ENCODE measurements at regions not wholly inside any gene's neighbourhood (a gene's known extent, or its start where the extent isn't known, plus 50 kb on each side); places are given as distances from the start of the nearest gene placed in this dataset.

DNA sequence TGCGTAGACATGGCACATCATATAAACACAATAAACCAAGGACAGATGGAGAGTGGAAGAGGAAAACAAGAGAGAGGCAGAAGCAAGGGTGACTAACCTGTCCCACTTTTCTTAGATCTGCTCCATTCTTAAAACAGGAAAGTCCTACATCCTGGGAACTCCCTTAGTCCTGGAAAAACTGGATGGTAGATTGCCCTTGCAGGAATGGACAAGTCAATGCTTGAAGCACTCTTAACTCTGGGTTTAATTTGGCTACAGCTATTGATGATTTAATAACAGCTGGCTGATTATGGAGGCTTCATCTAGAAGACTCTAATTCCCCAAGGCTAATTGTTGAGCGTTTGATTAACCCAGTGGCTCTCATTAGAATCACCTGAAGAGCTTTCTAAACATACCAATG is 258.8 kb downstream of the MIAT start:
- H3K4me3 ChIP-seq (ENCODE audit: low read length in 2 of 2), result no peak overlapping the region
- H2BK120ac ChIP-seq (ENCODE audit: low read depth, low read length), result no peak overlapping the region
- H2AK5ac ChIP-seq (ENCODE audit: low read depth, low read length), result no peak overlapping the region
- H2BK12ac ChIP-seq (ENCODE audit: low read length), result no peak overlapping the region
- no peak overlapping the region for H4K91ac ChIP-seq (ENCODE audit: low read depth, low read length, poor library complexity)
- no CpG with 5 or more reads among the region's 2 CpGs for WGBS, 2 donors (ENCODE audit: extremely low coverage in 2 of 2, insufficient read length in 2 of 2, insufficient replicate concordance in 1 of 2)
- no peak overlapping the region for H2BK5ac ChIP-seq (ENCODE audit: low read length)
- peaks cover 0 to 12% (median 0%) of the 10 kb centered on the region in 3 experiments for H3K27me3 ChIP-seq (ENCODE audit: control insufficient read depth in 3 of 3, insufficient read depth in 3 of 3, low read depth in 1 of 3, low read length in 3 of 3)
- H4K8ac ChIP-seq (ENCODE audit: low read depth, low read length), result no peak overlapping the region
- H3K4ac ChIP-seq (ENCODE audit: low read length), result no peak overlapping the region
- H3K18ac ChIP-seq (ENCODE audit: low read length), result no peak overlapping the region
- H3K4me2 ChIP-seq (ENCODE audit: insufficient read depth, low read length, poor library complexity, severe bottlenecking), result no peak overlapping the region
- DNase-seq (ENCODE audit: low spot score), result no peak
- no peaks in the 10 kb centered on the region for H3K36me3 ChIP-seq (replicated peaks in 1 of 2; ENCODE audit: control insufficient read depth in 2 of 2, insufficient read depth in 2 of 2, low read length in 2 of 2)
- H3K79me1 ChIP-seq (ENCODE audit: low read depth, low read length), result no peaks in the 10 kb centered on the region
- no peak overlapping the region for H3K14ac ChIP-seq (ENCODE audit: low read length)
- H2AFZ ChIP-seq (ENCODE audit: low read length), result no peak overlapping the region
- no peak overlapping the region for H3K27ac ChIP-seq (replicated peaks; ENCODE audit: low read length)
- H3K9me3 ChIP-seq (replicated peaks in 1 of 2; ENCODE audit: control insufficient read depth in 2 of 2, insufficient read depth in 1 of 2, low read depth in 1 of 2, low read length in 2 of 2), result no peaks in the 10 kb centered on the region
- H2BK15ac ChIP-seq (ENCODE audit: low read length), result no peak overlapping the region
- H3K4me1 ChIP-seq (ENCODE audit: control insufficient read depth in 2 of 2, insufficient read depth in 1 of 2, low read depth in 1 of 2, low read length in 2 of 2), result peaks cover 1 to 3% of the 10 kb centered on the region in 2 donors
- H3K9ac ChIP-seq (ENCODE audit: low read depth, low read length, poor library complexity), result no peak overlapping the region
- H3K23ac ChIP-seq (ENCODE audit: low read depth, low read length, poor library complexity), result no peak overlapping the region

DNA sequence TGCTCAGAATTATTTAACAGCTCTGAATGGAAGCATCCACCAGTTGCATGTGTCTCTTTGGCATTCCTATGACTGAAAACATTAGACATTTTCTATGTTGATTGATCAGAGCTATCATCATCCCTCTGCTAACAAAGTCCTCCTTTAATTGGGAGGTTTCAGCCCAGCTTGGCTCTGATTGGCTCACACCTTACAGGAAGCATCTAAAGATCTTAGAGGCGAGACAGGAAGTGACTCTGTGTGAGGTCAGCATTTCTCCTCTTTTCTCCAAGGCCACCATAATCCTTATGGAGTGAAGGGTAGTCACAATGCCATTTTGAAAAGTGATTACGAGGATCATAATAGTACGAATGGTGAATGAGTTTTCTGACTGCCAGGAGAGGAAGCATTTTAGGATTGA is 260.8 kb downstream of the MIAT start:
- no CpG with 5 or more reads among the region's 3 CpGs for WGBS, 2 donors (ENCODE audit: extremely low coverage in 2 of 2, insufficient read length in 2 of 2, insufficient replicate concordance in 1 of 2)
- H3K27me3 ChIP-seq (ENCODE audit: control insufficient read depth in 3 of 3, insufficient read depth in 3 of 3, low read depth in 1 of 3, low read length in 3 of 3), result peaks cover 0 to 7% (median 0%) of the 10 kb centered on the region in 3 experiments

DNA sequence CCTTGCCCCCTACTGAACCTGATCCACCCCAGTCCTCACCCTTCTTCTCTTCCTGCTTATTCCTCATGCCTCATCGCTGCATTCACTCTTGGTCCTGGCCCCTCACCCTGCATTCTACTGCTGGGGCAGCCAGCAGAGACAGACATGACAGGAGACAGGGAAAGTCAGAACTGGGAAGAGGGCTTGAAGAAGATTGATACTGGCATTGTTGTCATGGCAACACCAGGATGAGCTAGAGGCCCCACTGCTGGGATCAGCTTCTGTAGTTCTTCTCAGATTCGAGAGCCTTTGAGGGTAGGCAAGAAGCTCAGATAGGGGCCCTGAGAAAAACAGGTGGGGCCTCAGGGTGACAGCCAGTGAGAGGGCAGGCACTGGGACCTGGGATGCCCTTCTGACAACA is 264.3 kb downstream of the MIAT start:
- Histone ChIP-seq H3K9me3 (replicated peaks in 1 of 2; ENCODE audit: control insufficient read depth in 2 of 2, insufficient read depth in 1 of 2, low read depth in 1 of 2, low read length in 2 of 2) (no peaks in the 10 kb centered on the region), H3K79me1 (ENCODE audit: low read depth, low read length) (no peaks in the 10 kb centered on the region), H2BK12ac (ENCODE audit: low read length) (no peak overlapping the region), H4K91ac (ENCODE audit: low read depth, low read length, poor library complexity) (no peak overlapping the region), H3K4me2 (ENCODE audit: insufficient read depth, low read length, poor library complexity, severe bottlenecking) (no peak overlapping the region), H3K18ac (ENCODE audit: low read length) (no peak overlapping the region), H3K27me3 (ENCODE audit: control insufficient read depth in 3 of 3, insufficient read depth in 3 of 3, low read depth in 1 of 3, low read length in 3 of 3) (peaks cover 0 to 2% (median 0%) of the 10 kb centered on the region in 3 experiments), H3K27ac (replicated peaks; ENCODE audit: low read length) (no peak overlapping the region), H3K4me1 (ENCODE audit: control insufficient read depth in 2 of 2, insufficient read depth in 1 of 2, low read depth in 1 of 2, low read length in 2 of 2) (no peaks in the 10 kb centered on the region), H2BK120ac (ENCODE audit: low read depth, low read length) (no peak overlapping the region), H4K8ac (ENCODE audit: low read depth, low read length) (no peak overlapping the region), H2AK5ac (ENCODE audit: low read depth, low read length) (no peak overlapping the region), H3K23ac (ENCODE audit: low read depth, low read length, poor library complexity) (no peak overlapping the region), H3K4me3 (ENCODE audit: low read length in 2 of 2) (no peak overlapping the region), H3K36me3 (replicated peaks in 1 of 2; ENCODE audit: control insufficient read depth in 2 of 2, insufficient read depth in 2 of 2, low read length in 2 of 2) (no peaks in the 10 kb centered on the region), H3K4ac (ENCODE audit: low read length) (no peak overlapping the region), H2AFZ (ENCODE audit: low read length) (no peak overlapping the region), H3K14ac (ENCODE audit: low read length) (no peak overlapping the region), H3K9ac (ENCODE audit: low read depth, low read length, poor library complexity) (no peak overlapping the region), H2BK15ac (ENCODE audit: low read length) (no peak overlapping the region), H2BK5ac (ENCODE audit: low read length) (no peak overlapping the region)
- no CpG with 5 or more reads among the region's 2 CpGs for WGBS, 2 donors (ENCODE audit: extremely low coverage in 2 of 2, insufficient read length in 2 of 2, insufficient replicate concordance in 1 of 2)
- DNase-seq (ENCODE audit: low spot score), result no peak

More for the DNA sequence above, 260.8 kb downstream of the MIAT start:
- Histone ChIP-seq H4K8ac (ENCODE audit: low read depth, low read length) (no peak overlapping the region), H3K4me3 (ENCODE audit: low read length in 2 of 2) (no peak overlapping the region), H3K14ac (ENCODE audit: low read length) (no peak overlapping the region), H2BK12ac (ENCODE audit: low read length) (no peak overlapping the region), H3K9ac (ENCODE audit: low read depth, low read length, poor library complexity) (no peak overlapping the region), H3K9me3 (replicated peaks in 1 of 2; ENCODE audit: control insufficient read depth in 2 of 2, insufficient read depth in 1 of 2, low read depth in 1 of 2, low read length in 2 of 2) (no peaks in the 10 kb centered on the region), H4K91ac (ENCODE audit: low read depth, low read length, poor library complexity) (no peak overlapping the region), H2AK5ac (ENCODE audit: low read depth, low read length) (no peak overlapping the region), H3K18ac (ENCODE audit: low read length) (no peak overlapping the region), H3K36me3 (replicated peaks in 1 of 2; ENCODE audit: control insufficient read depth in 2 of 2, insufficient read depth in 2 of 2, low read length in 2 of 2) (no peaks in the 10 kb centered on the region), H3K4me1 (ENCODE audit: control insufficient read depth in 2 of 2, insufficient read depth in 1 of 2, low read depth in 1 of 2, low read length in 2 of 2) (no peaks in the 10 kb centered on the region), H2BK5ac (ENCODE audit: low read length) (no peak overlapping the region), H3K27ac (replicated peaks; ENCODE audit: low read length) (no peak overlapping the region), H2AFZ (ENCODE audit: low read length) (peak overlapping the region; percentile 31), H3K79me1 (ENCODE audit: low read depth, low read length) (no peaks in the 10 kb centered on the region), H2BK120ac (ENCODE audit: low read depth, low read length) (no peak overlapping the region), H2BK15ac (ENCODE audit: low read length) (no peak overlapping the region), H3K4ac (ENCODE audit: low read length) (no peak overlapping the region), H3K4me2 (ENCODE audit: insufficient read depth, low read length, poor library complexity, severe bottlenecking) (no peak overlapping the region), H3K23ac (ENCODE audit: low read depth, low read length, poor library complexity) (no peak overlapping the region)
- DNase-seq (ENCODE audit: low spot score), result no peak

DNA sequence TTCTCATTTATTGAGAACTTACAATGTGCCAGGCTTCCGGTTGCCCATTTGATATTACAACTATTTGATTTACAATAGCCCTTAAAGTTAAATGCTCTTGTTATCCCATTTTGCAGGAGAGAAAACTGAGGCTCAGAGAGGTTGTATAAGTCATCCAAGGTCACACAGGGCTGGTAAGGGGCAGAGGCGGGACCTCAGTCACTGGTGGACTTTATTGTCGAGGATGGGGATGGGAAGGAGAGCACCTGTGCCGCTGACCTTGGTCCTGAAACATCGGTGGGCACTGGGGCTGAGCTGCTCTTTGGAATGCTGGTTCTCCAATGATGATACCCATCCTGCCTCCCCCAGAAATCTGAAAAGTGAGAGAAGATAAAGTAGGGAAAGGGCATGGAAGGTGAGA is 265.4 kb downstream of the MIAT start:
- H4K91ac ChIP-seq (ENCODE audit: low read depth, low read length, poor library complexity), result no peak overlapping the region
- no peak overlapping the region for H3K9ac ChIP-seq (ENCODE audit: low read depth, low read length, poor library complexity)
- no CpG with 5 or more reads among the region's 5 CpGs for WGBS, 2 donors (ENCODE audit: extremely low coverage in 2 of 2, insufficient read length in 2 of 2, insufficient replicate concordance in 1 of 2)
- H3K79me1 ChIP-seq (ENCODE audit: low read depth, low read length), result no peaks in the 10 kb centered on the region
- no peak overlapping the region for H2AK5ac ChIP-seq (ENCODE audit: low read depth, low read length)
- no peaks in the 10 kb centered on the region for H3K4me1 ChIP-seq (ENCODE audit: control insufficient read depth in 2 of 2, insufficient read depth in 1 of 2, low read depth in 1 of 2, low read length in 2 of 2)
- no peak overlapping the region for H3K4ac ChIP-seq (ENCODE audit: low read length)
- no peak overlapping the region for H3K4me2 ChIP-seq (ENCODE audit: insufficient read depth, low read length, poor library complexity, severe bottlenecking)
- H3K27ac ChIP-seq (replicated peaks; ENCODE audit: low read length), result no peak overlapping the region
- no peak overlapping the region for H3K4me3 ChIP-seq (ENCODE audit: low read length in 2 of 2)
- H2BK5ac ChIP-seq (ENCODE audit: low read length), result no peak overlapping the region
- H3K9me3 ChIP-seq (replicated peaks in 1 of 2; ENCODE audit: control insufficient read depth in 2 of 2, insufficient read depth in 1 of 2, low read depth in 1 of 2, low read length in 2 of 2), result no peaks in the 10 kb centered on the region
- H3K27me3 ChIP-seq (ENCODE audit: control insufficient read depth in 3 of 3, insufficient read depth in 3 of 3, low read depth in 1 of 3, low read length in 3 of 3), result peaks cover 0 to 6% (median 0%) of the 10 kb centered on the region in 3 experiments
- no peak overlapping the region for H3K18ac ChIP-seq (ENCODE audit: low read length)
- H3K14ac ChIP-seq (ENCODE audit: low read length), result no peak overlapping the region
- no peak overlapping the region for H2BK120ac ChIP-seq (ENCODE audit: low read depth, low read length)
- H2AFZ ChIP-seq (ENCODE audit: low read length), result no peak overlapping the region
- no peak overlapping the region for H2BK15ac ChIP-seq (ENCODE audit: low read length)
- H3K23ac ChIP-seq (ENCODE audit: low read depth, low read length, poor library complexity), result no peak overlapping the region
- no peak overlapping the region for H2BK12ac ChIP-seq (ENCODE audit: low read length)
- DNase-seq (ENCODE audit: low spot score), result peak; percentile 41
- H3K36me3 ChIP-seq (replicated peaks in 1 of 2; ENCODE audit: control insufficient read depth in 2 of 2, insufficient read depth in 2 of 2, low read length in 2 of 2), result no peaks in the 10 kb centered on the region
- H4K8ac ChIP-seq (ENCODE audit: low read depth, low read length), result no peak overlapping the region

Measured in neuronal stem cell (in vitro differentiated cells).